Heart right ventricle (tissue), 16 donors: ENCODE measurements at regions not wholly inside any gene's neighbourhood (a gene's known extent, or its start where the extent isn't known, plus 50 kb on each side); places are given as distances from the start of the nearest gene placed in this dataset.

Source experiments
- ATAC-seq, 8 donors: fragments of 200-7000 bp; cut with Tn5 transposase; one replicate each; pipeline ENCODE4 v1.9.1; 2020; ENCODE audit warnings: mild to moderate bottlenecking in 8 of 8, moderate library complexity in 8 of 8, moderate number of reproducible peaks in 1 of 8
- DNase-seq, 2 donors: peaks; one replicate each; pipeline ENCODE4 v3.0.0-alpha.2; 2020
- H3K27ac ChIP-seq, 10 donors: fragments of 200-600 bp; sonication (generic) in 2 of 10; one replicate each; pipeline versions ENCODE4 v1.5.0 to v1.8.0; 2020 to 2022; ENCODE audit warnings: mild to moderate bottlenecking in 3 of 10
- H3K27me3 ChIP-seq, 7 donors: fragments of 200-600 bp; one replicate each; pipeline ENCODE4 v1.8.0; 2021 to 2022; ENCODE audit warnings: mild to moderate bottlenecking in 2 of 7
- H3K36me3 ChIP-seq, 9 donors: fragments of 200-600 bp; sonication (generic) in 1 of 9; one replicate each; pipeline versions ENCODE4 v1.5.0 to v1.8.0; 2020 to 2022; ENCODE audit warnings: mild to moderate bottlenecking in 2 of 9
- H3K4me1 ChIP-seq, 9 donors: fragments of 200-600 bp; sonication (generic) in 1 of 9; one replicate each; pipeline versions ENCODE4 v1.5.0 to v1.8.0; 2020 to 2022; ENCODE audit warnings: mild to moderate bottlenecking in 4 of 9
- H3K4me3 ChIP-seq, 10 donors: fragments of 200-600 bp; sonication (generic) in 2 of 10; one replicate each; pipeline versions ENCODE4 v1.5.0 to v1.8.0; 2020 to 2022; ENCODE audit warnings: mild to moderate bottlenecking in 7 of 10, moderate library complexity in 2 of 10
- H3K9me3 ChIP-seq, 11 donors: fragments of 200-600 bp in 10 of 11; sonication (generic) in 2 of 11; one replicate each; pipeline versions ENCODE4 v1.5.0 to v1.8.0; 2013 to 2022; ENCODE audit warnings: mild to moderate bottlenecking in 2 of 11, control low read depth in 1 of 11, moderate library complexity in 1 of 11
- CTCF ChIP-seq, 9 donors: fragments of 200-600 bp; sonication (generic) in 2 of 9; IDR thresholded peaks; one replicate each; pipeline versions ENCODE4 v1.5.0 to v1.8.0; 2021 to 2022; ENCODE audit warnings: antibody characterized with exemption in 9 of 9, mild to moderate bottlenecking in 5 of 9, moderate library complexity in 1 of 9
- WGBS, 2 donors: extraction: QIAGEN DNeasy Blood & Tissue Kit; methylation state at CpG; one replicate each; pipeline ENCODE4 v1.1.7; 2013; ENCODE audit warnings: inconsistent platforms in 1 of 2; 5-methylcytosine and 5-hydroxymethylcytosine counted together
- intact Hi-C, 10 donors: fragments of 100-400 bp; cut with DNase I; formaldehyde crosslinking; loops; one replicate each; pipeline versions ENCODE4 v1.11.1 to v1.14.2; 2022
- donor health status: Arrhythmogenic right ventricular cardiomyopathy.
- donor health status: ischemic (EF 13 %, LVEDD 7.1; RV severe dilation, severe dysfunction).
- donor health status: healthy with polysubstance abuse.
- donor health status: DM: no; HTN: yes; CAD: no.
- donor health status: DM: no; HTN: no; CAD: no.
- donor health status: ischemic (EF 25% LVEDD 6.9; RV normal size, moderate dysfunction).
- donor health status: ischemic (EF 25% LVEDD 5.7; RV mildly dilated, moderate dysfunction).
- donor health status: healthy.
- donor health status: DM: yes; HTN: yes; CAD: no.
- donor health status: Ischemic cardiomyopathy.
- donor health status: ischemic (EF 35%, LVEDD 5.7; RV mildly dilated, moderate dysfunction).
- donor health status: nonischemic (EF 11% LVEDD 7.7; RV severe dilation, severe dysfunction).
- donor health status: DM: yes; HTN: yes; CAD: no.
- donor health status: PGD.
- donor health status: ischemic (EF 29% LVEDD 5.4; RV normal size, mild dysfunction).
- donor health status: nonischemic (EF 23%, LVEDD 6.1; RV moderate dilation, normal function).

DNA sequence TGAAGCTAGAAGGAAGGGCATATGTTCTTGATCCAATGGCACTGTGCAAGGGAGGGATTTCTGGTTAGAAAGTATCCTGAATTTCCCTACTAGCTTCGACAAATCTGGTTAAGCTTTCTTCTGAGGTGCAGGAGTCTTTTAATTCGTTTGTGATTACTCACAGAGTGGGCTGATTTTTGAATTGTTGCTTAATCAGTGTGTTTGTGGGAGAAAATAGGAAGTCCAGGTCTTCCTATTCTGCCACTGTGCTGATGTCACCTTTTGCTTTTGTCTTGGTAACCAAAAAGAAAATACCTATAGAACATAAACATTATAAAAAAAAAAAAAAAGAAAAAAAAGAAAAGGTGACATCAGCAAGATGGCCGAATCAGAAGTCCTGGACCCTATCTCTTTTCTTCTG lies 1008.6 kb downstream of the TSN start:
- H3K27ac ChIP-seq, result no peak overlapping the region
- WGBS, 2 donors, result 67 to 68% methylated on average over 3 of the region's 3 CpGs
- no peak overlapping the region for H3K4me3 ChIP-seq
- peaks cover 0 to 57% (median 9%) of the 10 kb centered on the region in 11 donors for H3K9me3 ChIP-seq
- intact Hi-C loops, result no loop called here
- no peak for ATAC-seq
- TF ChIP-seq CTCF (IDR thresholded peaks at IDR 0.05), result no peak
- DNase-seq, result no peak
- no peaks in the 10 kb centered on the region for H3K36me3 ChIP-seq
- no peaks in the 10 kb centered on the region for H3K27me3 ChIP-seq
- no peaks in the 10 kb centered on the region for H3K4me1 ChIP-seq

DNA sequence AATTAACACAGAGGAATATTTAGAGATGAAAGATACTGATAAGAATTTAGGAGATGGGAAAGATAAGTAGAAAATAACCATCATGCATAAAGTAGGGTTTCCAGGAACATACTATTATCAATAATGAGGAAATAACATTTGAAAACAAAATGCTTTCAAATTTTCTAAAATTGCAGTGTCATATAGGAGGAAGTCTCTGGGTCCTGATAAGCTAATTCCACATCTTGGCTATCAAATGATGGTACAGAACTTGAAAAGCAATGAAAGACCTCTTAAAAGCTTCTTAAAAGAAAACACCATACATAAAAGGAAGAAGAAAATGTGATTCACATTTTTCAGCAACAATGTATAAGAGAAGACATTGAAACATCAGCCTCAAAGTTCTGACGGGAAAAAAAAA lies 1024.8 kb downstream of the TSN start:
- ATAC-seq (no peak), DNase-seq (no peak)
- WGBS, 2 donors, result 96% methylated on average over 1 of the region's 1 CpG
- no peak overlapping the region for H3K27ac ChIP-seq
- no peaks in the 10 kb centered on the region for H3K27me3 ChIP-seq
- H3K4me3 ChIP-seq, result no peak overlapping the region
- intact Hi-C loops, result no loop called here
- no peaks in the 10 kb centered on the region for H3K4me1 ChIP-seq
- no peaks in the 10 kb centered on the region for H3K36me3 ChIP-seq
- no peak for TF ChIP-seq CTCF (IDR thresholded peaks at IDR 0.05)
- peaks cover 0 to 46% (median 8%) of the 10 kb centered on the region in 11 donors for H3K9me3 ChIP-seq

DNA sequence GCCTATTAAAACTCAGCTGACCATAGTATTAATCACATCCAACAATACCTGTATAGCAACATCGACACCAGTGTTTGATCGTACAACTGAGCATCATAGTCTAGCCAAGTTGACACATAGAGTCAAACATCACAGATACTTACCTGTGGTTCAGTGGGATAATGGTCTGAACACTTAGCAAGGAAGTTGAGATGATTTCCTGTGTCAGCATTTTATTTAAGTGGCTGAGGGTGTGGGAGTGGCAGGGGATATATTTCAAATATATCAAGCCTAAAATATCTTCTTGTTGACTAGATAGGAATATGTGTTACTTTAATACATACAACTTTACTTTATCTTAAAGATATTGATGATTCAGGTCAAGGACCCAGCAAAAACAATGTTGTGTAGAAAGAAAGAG lies 1038.6 kb downstream of the TSN start:
- no peak for TF ChIP-seq CTCF (IDR thresholded peaks at IDR 0.05)
- Histone ChIP-seq H3K9me3 (peaks cover 0 to 6% (median 0%) of the 10 kb centered on the region in 11 donors), H3K36me3 (no peaks in the 10 kb centered on the region), H3K4me1 (no peaks in the 10 kb centered on the region), H3K27ac (no peak overlapping the region), H3K4me3 (no peak overlapping the region), H3K27me3 (no peaks in the 10 kb centered on the region)
- WGBS, 2 donors, result 94 to 96% methylated on average over 2 of the region's 2 CpGs
- no peak for ATAC-seq
- intact Hi-C loops, result no loop called here
- no peak for DNase-seq

- intact Hi-C loops, result no loop called here
- Histone ChIP-seq H3K36me3 (no peaks in the 10 kb centered on the region), H3K27me3 (no peaks in the 10 kb centered on the region), H3K4me1 (no peaks in the 10 kb centered on the region), H3K9me3 (peaks cover 0 to 6% (median 0%) of the 10 kb centered on the region in 11 donors), H3K27ac (no peak overlapping the region), H3K4me3 (no peak overlapping the region)
- no peak for DNase-seq
- WGBS, 2 donors, result 71 to 80% methylated on average over 5 of the region's 5 CpGs
- no peak for ATAC-seq
- no peak for TF ChIP-seq CTCF (IDR thresholded peaks at IDR 0.05)
These were observed 1040.3 kb downstream of the TSN start for GRCh38 chr2:122795763-122796162.

- H3K27me3 ChIP-seq, result no peaks in the 10 kb centered on the region
- no peak for DNase-seq
- no peak overlapping the region for H3K27ac ChIP-seq
- ATAC-seq, result no peak
- H3K9me3 ChIP-seq, result peaks cover 0 to 6% (median 0%) of the 10 kb centered on the region in 11 donors
- intact Hi-C loops, result no loop called here
- H3K4me3 ChIP-seq, result no peak overlapping the region
- TF ChIP-seq CTCF (IDR thresholded peaks at IDR 0.05), result no peak
- no peaks in the 10 kb centered on the region for H3K36me3 ChIP-seq
- H3K4me1 ChIP-seq, result no peaks in the 10 kb centered on the region
These were observed 1043.9 kb downstream of the TSN start for GRCh38 chr2:122799391-122799790.
